ENCODE measurements at regions not wholly inside any gene's neighbourhood (a gene's known extent, or its start where the extent isn't known, plus 50 kb on each side); places are given as distances from the start of the nearest gene placed in this dataset.

DNA sequence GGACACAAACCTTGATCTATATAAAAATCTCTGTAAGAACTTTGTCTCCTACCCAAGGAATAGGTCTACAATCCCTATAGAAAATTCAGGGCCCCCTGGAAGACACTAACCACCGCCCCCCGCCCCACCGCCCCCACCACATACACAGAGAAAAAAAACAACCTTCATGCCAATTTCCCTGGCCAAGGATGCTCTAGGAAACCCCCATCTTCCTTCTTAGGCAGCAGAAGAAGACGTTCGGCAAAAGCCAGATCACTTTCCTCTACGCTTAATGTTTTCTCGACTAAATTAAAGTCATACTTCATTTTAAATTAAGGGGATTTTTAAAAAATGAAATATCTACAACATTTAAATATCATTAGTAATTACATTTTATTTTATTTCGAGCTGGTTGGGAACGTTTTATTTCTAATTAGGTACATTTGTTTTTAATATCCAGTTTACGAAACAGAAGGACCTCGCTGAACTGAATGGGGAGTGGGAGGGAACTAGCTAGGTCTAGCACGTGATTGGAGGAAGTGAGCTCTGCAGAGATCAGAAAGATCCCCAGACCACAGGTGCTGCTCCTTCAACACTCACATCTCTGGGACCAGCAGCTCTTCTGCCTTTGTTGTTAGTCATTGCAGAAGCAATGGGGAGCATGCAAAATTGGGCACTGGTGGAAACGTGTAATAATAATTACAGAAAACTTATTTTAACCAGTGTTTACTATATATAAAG is 472.3 kb downstream of the MN1 start (continued):
- TF ChIP-seq TAF7 (optimal IDR thresholded peaks at IDR 0.05; ENCODE audit: borderline replicate concordance, low read depth, low read length) (no peak), TAF1 (IDR thresholded peaks at IDR 0.05; ENCODE audit: low read depth, low read length) (no peak), GABPA (IDR thresholded peaks at IDR 0.05; ENCODE audit: borderline replicate concordance, insufficient read depth, low read length) (no peak), ATF3 (IDR thresholded peaks at IDR 0.05; ENCODE audit: insufficient read depth, low read depth, low read length) (no peak), CHD7 (IDR thresholded peaks at IDR 0.05; ENCODE audit: insufficient replicate concordance, low read length) (no peak), HDAC2 (IDR thresholded peaks at IDR 0.05; ENCODE audit: borderline replicate concordance in 1 of 2, low read depth in 2 of 2, low read length in 2 of 2) (no peak), ATF2 (IDR thresholded peaks at IDR 0.05; ENCODE audit: low read length) (no peak)

Measured in H1 (cell line).